ENCODE measurements at regions not wholly inside any gene's neighbourhood (a gene's known extent, or its start where the extent isn't known, plus 50 kb on each side); places are given as distances from the start of the nearest gene placed in this dataset.
"Not testable (repeated sequence)": the region's sequence is repeated elsewhere in the genome, so short reads cannot be mapped to it uniquely, and the experiment has no call there.

DNA sequence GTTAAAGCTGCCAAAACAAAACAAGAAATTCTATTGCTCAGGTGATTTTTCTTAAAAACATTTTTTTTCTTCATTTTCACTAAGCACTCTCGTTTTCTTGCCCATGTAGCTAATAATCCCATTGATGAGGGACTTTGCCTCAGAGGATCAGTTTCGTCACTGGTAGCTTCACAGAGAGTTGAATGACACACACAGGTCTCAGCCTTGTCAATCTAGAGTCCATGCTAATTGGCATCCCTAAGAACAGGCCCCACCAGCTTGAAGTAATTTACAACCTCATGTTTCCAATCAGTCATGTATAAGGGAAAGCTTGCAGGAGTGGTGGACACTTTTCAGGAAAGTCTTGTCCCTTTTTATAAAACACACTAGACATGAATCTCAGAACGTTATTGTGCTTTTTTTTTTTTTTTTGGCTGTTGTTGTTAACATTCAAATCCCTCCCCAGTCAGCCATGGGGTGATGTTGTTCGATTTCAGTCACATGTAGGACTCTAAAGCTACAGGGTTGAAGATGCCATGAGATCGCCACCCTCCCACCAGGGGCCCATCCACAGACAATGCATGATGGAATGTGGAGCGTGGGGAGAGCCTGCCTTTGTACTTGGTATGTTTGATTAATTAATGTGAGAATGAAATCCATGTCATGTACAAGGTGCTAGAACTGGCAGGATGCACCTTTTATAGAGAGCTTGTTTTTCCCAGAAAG lies 232.4 kb upstream of the FZD8 start:
- H2AFZ ChIP-seq (ENCODE audit: low read length) = no peak overlapping the region
- no peak for DNase-seq
- H3K27me3 ChIP-seq (replicated peaks; ENCODE audit: insufficient read depth, low read length) = no peaks in the 10 kb centered on the region
- H3K4me1 ChIP-seq (ENCODE audit: low read length) = no peaks in the 10 kb centered on the region
- no peak overlapping the region for H3K4me3 ChIP-seq (ENCODE audit: low read length)
- H3K9me2 ChIP-seq (replicated peaks; ENCODE audit: insufficient read depth, low read length) = no peaks in the 10 kb centered on the region
- H3K9me3 ChIP-seq (replicated peaks; ENCODE audit: insufficient read depth, low read length) = no peaks in the 10 kb centered on the region; the same call in 1 of the 2 replicates
- H3K4me2 ChIP-seq (ENCODE audit: low read depth, low read length) = no peak overlapping the region
- TF ChIP-seq, protein P1, sequence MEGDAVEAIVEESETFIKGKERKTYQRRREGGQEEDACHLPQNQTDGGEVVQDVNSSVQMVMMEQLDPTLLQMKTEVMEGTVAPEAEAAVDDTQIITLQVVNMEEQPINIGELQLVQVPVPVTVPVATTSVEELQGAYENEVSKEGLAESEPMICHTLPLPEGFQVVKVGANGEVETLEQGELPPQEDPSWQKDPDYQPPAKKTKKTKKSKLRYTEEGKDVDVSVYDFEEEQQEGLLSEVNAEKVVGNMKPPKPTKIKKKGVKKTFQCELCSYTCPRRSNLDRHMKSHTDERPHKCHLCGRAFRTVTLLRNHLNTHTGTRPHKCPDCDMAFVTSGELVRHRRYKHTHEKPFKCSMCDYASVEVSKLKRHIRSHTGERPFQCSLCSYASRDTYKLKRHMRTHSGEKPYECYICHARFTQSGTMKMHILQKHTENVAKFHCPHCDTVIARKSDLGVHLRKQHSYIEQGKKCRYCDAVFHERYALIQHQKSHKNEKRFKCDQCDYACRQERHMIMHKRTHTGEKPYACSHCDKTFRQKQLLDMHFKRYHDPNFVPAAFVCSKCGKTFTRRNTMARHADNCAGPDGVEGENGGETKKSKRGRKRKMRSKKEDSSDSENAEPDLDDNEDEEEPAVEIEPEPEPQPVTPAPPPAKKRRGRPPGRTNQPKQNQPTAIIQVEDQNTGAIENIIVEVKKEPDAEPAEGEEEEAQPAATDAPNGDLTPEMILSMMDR (IDR thresholded peaks at IDR 0.05; ENCODE audit: low read length) = no peak
- TF ChIP-seq EZH2 (optimal IDR thresholded peaks at IDR 0.05; ENCODE audit: low read depth, low read length) = no peak
- no peak for TF ChIP-seq EZH2phosphoT487 (IDR thresholded peaks at IDR 0.05; ENCODE audit: low read length)
- no peaks in the 10 kb centered on the region for H4K20me1 ChIP-seq (ENCODE audit: insufficient read depth, low read length)
- H3K36me3 ChIP-seq (replicated peaks; ENCODE audit: insufficient read depth, low read length) = no peaks in the 10 kb centered on the region
- no peaks in the 10 kb centered on the region for H3F3A ChIP-seq (ENCODE audit: insufficient read depth, low read length)
- no peak overlapping the region for H3K27ac ChIP-seq (ENCODE audit: low read length)
- no peaks in the 10 kb centered on the region for H3K79me2 ChIP-seq (ENCODE audit: low read length)
- no peak overlapping the region for H3K9ac ChIP-seq (ENCODE audit: low read length)

DNA sequence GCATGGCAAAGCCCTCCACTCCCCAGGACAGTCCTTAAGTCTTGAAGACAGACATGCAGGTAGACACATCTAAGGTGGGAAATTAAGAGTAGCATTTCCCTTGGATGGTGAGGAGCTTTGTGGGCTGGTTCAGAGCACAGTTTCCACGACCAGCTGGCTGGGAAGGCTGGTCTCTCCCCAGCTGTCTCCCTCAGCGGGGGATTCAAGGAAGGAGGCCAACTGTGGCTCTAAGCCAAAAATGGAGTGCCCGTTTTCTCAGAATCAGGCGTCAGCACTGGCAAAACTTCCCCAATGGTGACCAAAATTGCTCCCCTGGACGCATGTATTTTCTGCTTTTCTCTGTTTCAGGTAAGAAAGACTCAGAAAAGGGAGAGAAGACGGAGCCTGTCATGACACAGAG lies 230.6 kb upstream of the FZD8 start:
- H3K36me3 ChIP-seq (replicated peaks; ENCODE audit: insufficient read depth, low read length) = no peaks in the 10 kb centered on the region
- no peaks in the 10 kb centered on the region for H3K79me2 ChIP-seq (ENCODE audit: low read length)
- no peak overlapping the region for H3K9ac ChIP-seq (ENCODE audit: low read length)
- no peaks in the 10 kb centered on the region for H3K9me2 ChIP-seq (replicated peaks; ENCODE audit: insufficient read depth, low read length)
- TF ChIP-seq EZH2phosphoT487 (IDR thresholded peaks at IDR 0.05; ENCODE audit: low read length) = no peak
- TF ChIP-seq EZH2 (optimal IDR thresholded peaks at IDR 0.05; ENCODE audit: low read depth, low read length) = no peak
- TF ChIP-seq, protein P1 (IDR thresholded peaks at IDR 0.05; ENCODE audit: low read length) = no peak
- no peak overlapping the region for H3K4me2 ChIP-seq (ENCODE audit: low read depth, low read length)
- H3K27me3 ChIP-seq (replicated peaks; ENCODE audit: insufficient read depth, low read length) = no peaks in the 10 kb centered on the region
- H3K4me1 ChIP-seq (ENCODE audit: low read length) = no peaks in the 10 kb centered on the region
- H3K4me3 ChIP-seq (ENCODE audit: low read length) = no peak overlapping the region
- no peak overlapping the region for H2AFZ ChIP-seq (ENCODE audit: low read length)
- H3K27ac ChIP-seq (ENCODE audit: low read length) = no peak overlapping the region
- no peaks in the 10 kb centered on the region for H3K9me3 ChIP-seq (replicated peaks; ENCODE audit: insufficient read depth, low read length)
- DNase-seq = no peak
- no peaks in the 10 kb centered on the region for H4K20me1 ChIP-seq (ENCODE audit: insufficient read depth, low read length)
- H3F3A ChIP-seq (ENCODE audit: insufficient read depth, low read length) = no peaks in the 10 kb centered on the region

DNA sequence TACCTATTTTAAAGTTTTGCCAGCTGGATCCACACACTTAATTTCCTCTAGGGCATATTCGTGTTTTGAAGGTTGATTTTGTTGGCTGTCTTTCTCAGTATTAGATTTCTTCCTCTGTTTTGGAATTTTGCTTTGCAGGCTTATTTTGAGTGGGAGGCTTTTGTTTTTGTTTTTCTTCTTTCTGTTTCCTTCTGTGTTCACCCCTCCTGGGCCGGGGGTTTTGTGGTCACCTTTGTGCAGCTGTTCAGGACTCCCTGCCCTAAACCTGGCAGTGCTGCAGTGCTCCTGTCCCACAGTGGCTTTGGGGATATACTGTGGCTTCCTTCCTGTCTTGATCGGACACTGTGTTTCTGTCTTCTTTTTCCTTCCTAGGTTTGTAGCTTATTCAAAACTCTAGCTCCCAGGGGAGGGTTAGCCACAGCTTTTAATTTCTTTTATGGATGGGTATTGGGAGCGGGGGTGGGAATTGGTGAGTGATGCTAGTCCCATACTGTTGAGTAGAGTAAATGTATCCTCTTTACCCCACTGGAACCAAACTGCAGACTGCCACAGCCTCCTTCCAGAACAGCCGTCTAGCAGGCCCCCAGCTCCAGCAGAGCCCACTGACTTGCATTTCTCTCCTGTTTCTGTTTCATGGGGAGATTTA lies 228.7 kb upstream of the FZD8 start:
- H3K4me2 ChIP-seq (ENCODE audit: low read depth, low read length) = no peak overlapping the region
- no peaks in the 10 kb centered on the region for H3K27me3 ChIP-seq (replicated peaks; ENCODE audit: insufficient read depth, low read length)
- no peaks in the 10 kb centered on the region for H3K36me3 ChIP-seq (replicated peaks; ENCODE audit: insufficient read depth, low read length)
- no peaks in the 10 kb centered on the region for H4K20me1 ChIP-seq (ENCODE audit: insufficient read depth, low read length)
- H2AFZ ChIP-seq (ENCODE audit: low read length) = no peak overlapping the region
- no peaks in the 10 kb centered on the region for H3K79me2 ChIP-seq (ENCODE audit: low read length)
- no peaks in the 10 kb centered on the region for H3K9me2 ChIP-seq (replicated peaks; ENCODE audit: insufficient read depth, low read length)
- H3K9me3 ChIP-seq (replicated peaks; ENCODE audit: insufficient read depth, low read length) = no peaks in the 10 kb centered on the region
- no peak overlapping the region for H3K9ac ChIP-seq (ENCODE audit: low read length)
- H3K4me1 ChIP-seq (ENCODE audit: low read length) = no peaks in the 10 kb centered on the region
- DNase-seq = no peak
- H3K27ac ChIP-seq (ENCODE audit: low read length) = no peak overlapping the region
- H3F3A ChIP-seq (ENCODE audit: insufficient read depth, low read length) = no peaks in the 10 kb centered on the region
- no peak overlapping the region for H3K4me3 ChIP-seq (ENCODE audit: low read length)
- TF ChIP-seq EZH2 (optimal IDR thresholded peaks at IDR 0.05; ENCODE audit: low read depth, low read length) (no peak), EZH2phosphoT487 (IDR thresholded peaks at IDR 0.05; ENCODE audit: low read length) (no peak)
- TF ChIP-seq, protein P1 (IDR thresholded peaks at IDR 0.05; ENCODE audit: low read length) = no peak

DNA sequence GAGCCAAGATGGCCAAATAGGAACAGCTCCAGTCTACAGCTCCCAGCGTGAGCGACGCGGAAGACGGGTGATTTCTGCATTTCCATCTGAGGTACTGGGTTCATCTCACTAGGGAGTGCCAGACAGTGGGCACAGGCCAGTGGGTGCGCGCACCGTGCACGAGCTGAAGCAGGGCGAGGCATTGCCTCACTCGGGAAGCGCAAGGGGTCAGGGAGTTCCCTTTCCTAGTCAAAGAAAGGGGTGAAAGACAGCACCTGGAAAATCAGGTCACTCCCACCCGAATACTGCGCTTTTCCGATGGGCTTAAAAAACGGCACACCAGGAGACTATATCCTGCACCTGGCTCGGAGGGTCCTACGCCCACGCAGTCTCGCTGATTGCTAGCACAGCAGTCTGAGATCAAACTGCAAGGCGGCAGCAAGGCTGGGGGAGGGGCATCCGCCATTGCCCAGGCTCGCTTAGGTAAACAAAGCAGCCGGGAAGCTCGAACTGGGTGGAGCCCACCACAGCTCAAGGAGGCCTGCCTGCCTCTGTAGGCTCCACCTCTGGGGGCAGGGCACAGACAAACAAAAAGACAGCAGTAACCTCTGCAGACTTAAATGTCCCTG lies 216.7 kb upstream of the FZD8 start:
- not testable (repeated sequence) for H3K36me3 ChIP-seq (replicated peaks; ENCODE audit: insufficient read depth, low read length); H3K4me3 ChIP-seq (ENCODE audit: low read length)

More for the DNA sequence above, 216.7 kb upstream of the FZD8 start:
- H3K27me3 ChIP-seq (replicated peaks; ENCODE audit: insufficient read depth, low read length); H3K9ac ChIP-seq (ENCODE audit: low read length); H3K79me2 ChIP-seq (ENCODE audit: low read length); H4K20me1 ChIP-seq (ENCODE audit: insufficient read depth, low read length); H3F3A ChIP-seq (ENCODE audit: insufficient read depth, low read length); H3K4me2 ChIP-seq (ENCODE audit: low read depth, low read length); H3K9me3 ChIP-seq (replicated peaks; ENCODE audit: insufficient read depth, low read length); H3K4me1 ChIP-seq (ENCODE audit: low read length); H2AFZ ChIP-seq (ENCODE audit: low read length); H3K9me2 ChIP-seq (replicated peaks; ENCODE audit: insufficient read depth, low read length); DNase-seq; H3K27ac ChIP-seq (ENCODE audit: low read length): not testable (repeated sequence)

Data from MM.1S (cell line).